Astrocyte of the cerebellum (primary cell): ENCODE measurements at regions not wholly inside any gene's neighbourhood (a gene's known extent, or its start where the extent isn't known, plus 50 kb on each side); places are given as distances from the start of the nearest gene placed in this dataset.
"Not testable (repeated sequence)": the region's sequence is repeated elsewhere in the genome, so short reads cannot be mapped to it uniquely, and the experiment has no call there.

Experiments used
- DNase-seq: peaks from one replicate; pipeline ENCODE4 v3.0.0-alpha.2; 2011; ENCODE audit warnings: low read depth
- H3K4me3 ChIP-seq: 2 replicates; pipeline ENCODE4 v1.5.1; 2011; ENCODE audit warnings: mild to moderate bottlenecking, low read depth, low read length, moderate library complexity
- in situ Hi-C: cut with HindIII; loops from 2 replicates; pipeline ENCODE4 v1.10.0; 2017; ENCODE audit warnings: low sequenced_read_pairs
- TF ChIP-seq, protein P1 (sequence below): IDR thresholded peaks from 2 replicates; pipeline ENCODE4 v1.5.1; 2012; ENCODE audit warnings: low read length, low read depth, moderate library complexity, mild to moderate bottlenecking; ENCODE audit errors: missing control alignments

DNA sequence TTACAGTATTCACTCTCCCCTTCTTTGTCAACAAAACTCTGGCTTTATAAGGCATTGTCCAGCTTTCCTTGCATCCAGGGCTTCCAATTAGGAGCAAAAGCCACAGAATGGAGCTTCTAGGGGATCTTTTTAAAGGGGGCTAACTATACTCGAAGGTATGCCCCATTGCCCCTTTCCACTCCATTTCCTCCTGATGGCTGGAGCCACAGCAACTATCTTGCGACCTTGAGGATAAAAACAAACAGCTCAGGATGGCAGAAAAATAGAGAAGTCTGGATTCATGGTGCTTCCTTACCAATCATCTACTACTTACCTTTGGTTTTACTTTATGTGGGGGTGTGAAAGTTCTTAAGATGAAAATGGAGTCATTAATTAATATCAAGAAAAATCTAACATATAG lies 206.3 kb upstream of the PODXL start:
- in situ Hi-C loops, result no loop called here
- DNase-seq, result no peak
- no peak overlapping the region for H3K4me3 ChIP-seq
- TF ChIP-seq, protein P1, sequence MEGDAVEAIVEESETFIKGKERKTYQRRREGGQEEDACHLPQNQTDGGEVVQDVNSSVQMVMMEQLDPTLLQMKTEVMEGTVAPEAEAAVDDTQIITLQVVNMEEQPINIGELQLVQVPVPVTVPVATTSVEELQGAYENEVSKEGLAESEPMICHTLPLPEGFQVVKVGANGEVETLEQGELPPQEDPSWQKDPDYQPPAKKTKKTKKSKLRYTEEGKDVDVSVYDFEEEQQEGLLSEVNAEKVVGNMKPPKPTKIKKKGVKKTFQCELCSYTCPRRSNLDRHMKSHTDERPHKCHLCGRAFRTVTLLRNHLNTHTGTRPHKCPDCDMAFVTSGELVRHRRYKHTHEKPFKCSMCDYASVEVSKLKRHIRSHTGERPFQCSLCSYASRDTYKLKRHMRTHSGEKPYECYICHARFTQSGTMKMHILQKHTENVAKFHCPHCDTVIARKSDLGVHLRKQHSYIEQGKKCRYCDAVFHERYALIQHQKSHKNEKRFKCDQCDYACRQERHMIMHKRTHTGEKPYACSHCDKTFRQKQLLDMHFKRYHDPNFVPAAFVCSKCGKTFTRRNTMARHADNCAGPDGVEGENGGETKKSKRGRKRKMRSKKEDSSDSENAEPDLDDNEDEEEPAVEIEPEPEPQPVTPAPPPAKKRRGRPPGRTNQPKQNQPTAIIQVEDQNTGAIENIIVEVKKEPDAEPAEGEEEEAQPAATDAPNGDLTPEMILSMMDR, result no peak

DNA sequence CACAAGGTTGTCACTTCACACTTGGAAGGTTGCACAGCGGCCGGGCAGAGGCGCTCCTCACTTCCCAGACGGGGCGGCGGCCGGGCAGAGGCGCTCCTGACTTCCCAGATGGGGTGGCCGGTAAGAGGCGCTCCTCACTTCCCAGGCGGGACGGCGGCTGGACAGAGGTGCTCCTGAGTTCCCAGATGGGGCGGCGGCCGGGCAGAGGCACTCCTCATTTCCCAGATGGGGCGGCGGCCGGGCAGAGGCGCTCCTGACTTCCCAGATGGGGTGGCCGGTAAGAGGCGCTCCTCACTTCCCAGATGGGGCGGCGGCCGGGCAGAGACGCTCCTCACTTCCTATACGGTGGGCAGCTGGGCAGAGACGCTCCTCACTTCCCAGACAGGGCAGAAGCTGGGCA lies 199.4 kb upstream of the PODXL start:
- DNase-seq, H3K4me3 ChIP-seq, in situ Hi-C loops: not testable (repeated sequence)

DNA sequence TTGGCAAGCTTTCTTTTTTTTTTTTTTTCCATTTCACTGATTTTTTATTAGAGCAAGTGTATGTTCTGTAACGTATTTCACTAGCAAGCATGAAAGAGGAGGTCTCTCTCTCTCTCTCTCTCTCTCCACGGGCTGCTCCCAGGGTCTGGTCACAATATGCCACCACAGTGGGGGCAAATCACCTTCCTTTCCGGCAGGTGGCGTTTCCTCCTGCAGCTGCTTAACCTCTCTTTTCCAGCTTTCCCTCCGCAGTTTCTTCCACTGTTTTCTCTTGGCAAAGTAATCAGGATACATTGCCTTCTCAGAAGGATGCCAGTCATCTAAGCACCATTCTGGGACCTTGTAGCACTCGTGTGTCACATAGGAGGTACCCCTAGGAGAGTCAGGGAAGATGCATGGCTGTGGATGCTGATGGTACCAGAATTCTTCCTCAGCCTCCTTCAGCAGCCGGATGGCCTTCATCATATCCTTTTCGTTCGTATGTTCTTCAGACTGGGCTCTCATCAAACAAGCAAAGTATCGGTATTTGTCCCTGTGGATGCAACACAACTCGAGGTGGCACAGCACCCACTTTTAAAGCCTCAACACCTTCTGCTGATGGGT lies 197.3 kb upstream of the PODXL start:
- in situ Hi-C loops, result no loop called here
- TF ChIP-seq, protein P1, result peak; percentile 36

DNA sequence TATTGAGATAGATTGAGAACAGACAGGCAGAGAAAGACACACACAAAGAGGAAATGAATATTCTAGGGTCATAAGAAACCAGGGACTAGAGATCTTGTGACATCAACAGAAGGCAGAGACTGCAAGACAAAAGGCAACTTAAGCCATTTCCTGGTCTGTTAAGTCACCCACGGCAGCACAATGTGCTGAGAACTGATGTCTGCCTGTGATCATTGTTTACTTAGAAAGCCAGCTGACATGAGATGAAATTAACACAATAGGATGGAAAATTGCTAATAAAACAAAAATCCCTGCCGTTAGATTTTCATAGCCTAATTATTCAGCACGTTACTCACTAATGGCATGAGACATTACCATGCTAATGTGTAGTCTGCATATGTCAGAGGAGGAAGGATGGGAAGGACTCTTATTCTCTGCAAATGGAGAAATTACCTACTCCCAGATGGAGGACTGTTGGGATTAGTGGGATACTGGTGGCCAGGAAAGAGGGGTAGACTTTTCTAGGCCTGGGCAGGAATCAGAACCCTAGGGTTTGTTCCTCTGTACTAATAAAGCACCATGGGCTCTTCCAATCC lies 191.3 kb upstream of the PODXL start:
- H3K4me3 ChIP-seq, result no peak overlapping the region
- no peak for DNase-seq
- TF ChIP-seq, protein P1, result no peak
- in situ Hi-C loops, result no loop called here

More for the DNA sequence above, 197.3 kb upstream of the PODXL start:
- H3K4me3 ChIP-seq, result no peak overlapping the region
- DNase-seq, result no peak

DNA sequence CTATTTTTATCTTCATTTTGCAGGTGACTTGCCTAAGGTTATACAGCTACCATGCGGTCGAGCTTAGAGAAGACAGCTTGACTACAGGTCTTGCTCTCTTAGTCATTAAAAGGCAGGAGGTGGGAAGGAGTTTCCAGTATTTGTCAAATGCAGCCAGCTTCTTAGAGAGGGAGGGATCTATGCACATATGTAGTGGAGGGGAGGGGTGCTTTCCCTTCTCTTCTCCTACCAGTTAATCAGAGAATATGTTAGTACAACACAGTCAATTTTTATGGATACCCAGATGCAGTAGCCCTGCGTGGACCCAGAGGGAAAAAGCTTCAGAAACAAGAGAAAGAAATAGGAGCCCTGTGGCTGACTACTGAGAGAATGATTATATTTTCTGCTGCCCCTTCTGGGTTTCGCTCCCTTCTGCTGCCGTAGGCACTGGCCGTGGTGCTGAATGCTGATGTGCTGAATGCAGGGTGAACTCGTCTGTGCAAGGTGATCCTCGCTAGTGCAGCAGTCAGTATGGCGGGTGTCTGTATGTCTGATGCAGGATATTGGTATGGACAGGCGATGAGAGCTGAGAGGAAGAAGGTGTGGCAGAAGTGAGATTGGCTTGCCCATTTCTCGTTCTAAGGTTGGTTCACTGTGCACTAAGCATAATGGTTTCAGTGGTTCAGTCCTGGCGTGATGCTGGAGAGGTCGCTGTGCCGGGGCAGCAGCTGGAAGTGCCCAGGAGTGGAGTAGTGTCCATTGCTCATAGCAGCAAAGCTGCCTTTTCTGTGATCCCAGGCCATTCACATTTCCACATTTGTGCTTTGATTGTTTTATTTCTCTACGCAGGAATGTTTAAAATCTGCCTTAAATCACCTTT lies 189.2 kb upstream of the PODXL start:
- TF ChIP-seq, protein P1, result no peak
- in situ Hi-C loops, result no loop called here
- H3K4me3 ChIP-seq, result no peak overlapping the region
- DNase-seq, result peak; percentile 31

DNA sequence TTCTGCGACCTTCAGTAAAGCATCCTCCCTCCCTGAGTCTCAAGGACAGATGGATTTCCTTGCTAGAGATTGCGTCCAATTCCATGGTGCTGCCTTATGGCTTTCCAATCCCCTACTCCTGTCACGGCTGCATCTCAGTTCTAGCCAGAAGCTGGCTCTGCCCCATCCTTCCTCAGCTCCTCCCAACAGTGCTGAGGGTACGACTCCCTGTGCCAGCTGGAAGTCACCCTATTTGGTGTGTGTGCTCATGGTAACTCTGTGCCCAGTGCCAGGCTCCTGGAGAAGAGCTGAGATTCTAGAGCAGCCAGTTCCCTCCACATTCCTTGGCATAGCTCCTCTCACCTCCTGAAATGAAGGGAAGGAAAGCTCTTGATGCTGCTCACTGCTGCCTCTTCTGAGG lies 185.0 kb upstream of the PODXL start:
- in situ Hi-C loops, result no loop called here
- TF ChIP-seq, protein P1, result no peak
- H3K4me3 ChIP-seq, result no peak overlapping the region
- DNase-seq, result no peak
